PC-3 (cell line): ENCODE measurements at regions not wholly inside any gene's neighbourhood (a gene's known extent, or its start where the extent isn't known, plus 50 kb on each side); places are given as distances from the start of the nearest gene placed in this dataset.

Experiments used
- CTCF ChIP-seq: fragments of 300-600 bp; sonication (generic); conservative IDR thresholded peaks from 2 replicates; pipeline ENCODE4 v1.5.1; 2017; ENCODE audit warnings: antibody characterized with exemption, low read depth, mild to moderate bottlenecking, low read length
- EZH2 ChIP-seq: fragments of 300-600 bp; sonication (generic); IDR thresholded peaks from one replicate; pipeline ENCODE4 v1.6.1; 2017; ENCODE audit warnings: antibody characterized with exemption, mild to moderate bottlenecking, low read length; ENCODE audit not compliant: unreplicated experiment
- EZH2phosphoT487 ChIP-seq: fragments of 300-600 bp; sonication (generic); IDR thresholded peaks from 2 replicates; pipeline ENCODE4 v1.6.1; 2018; ENCODE audit warnings: mild to moderate bottlenecking, antibody characterized with exemption, low read length, borderline replicate concordance

DNA sequence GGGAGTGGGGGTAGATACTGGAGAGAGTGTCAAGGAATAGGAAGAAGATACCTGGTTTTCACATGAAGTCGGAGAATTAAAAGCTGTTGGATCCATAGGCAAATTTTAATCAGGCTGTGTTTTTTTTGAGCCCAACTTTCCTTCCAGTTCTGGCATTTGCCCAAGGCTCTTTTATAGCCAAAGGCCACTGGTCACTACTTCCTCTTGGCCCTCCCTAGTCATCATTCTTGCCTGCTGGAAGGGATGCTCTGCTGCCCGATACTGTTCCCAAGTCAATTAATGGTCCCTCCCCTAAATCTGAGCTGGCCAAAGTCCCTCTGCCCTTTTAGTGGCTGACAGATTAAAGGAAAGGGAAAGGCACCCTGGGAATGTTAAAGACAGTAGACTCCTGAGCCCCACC, 102.8 kb upstream of the ZNF648 start:
- TF ChIP-seq CTCF (no peak), EZH2 (no peak), EZH2phosphoT487 (no peak)
